ENCODE measurements at regions not wholly inside any gene's neighbourhood (a gene's known extent, or its start where the extent isn't known, plus 50 kb on each side); places are given as distances from the start of the nearest gene placed in this dataset.
A peak's percentile ranks its signal among the peaks of the same experiment; 100 is the strongest.
"Not testable (repeated sequence)": the region's sequence is repeated elsewhere in the genome, so short reads cannot be mapped to it uniquely, and the experiment has no call there.

DNA sequence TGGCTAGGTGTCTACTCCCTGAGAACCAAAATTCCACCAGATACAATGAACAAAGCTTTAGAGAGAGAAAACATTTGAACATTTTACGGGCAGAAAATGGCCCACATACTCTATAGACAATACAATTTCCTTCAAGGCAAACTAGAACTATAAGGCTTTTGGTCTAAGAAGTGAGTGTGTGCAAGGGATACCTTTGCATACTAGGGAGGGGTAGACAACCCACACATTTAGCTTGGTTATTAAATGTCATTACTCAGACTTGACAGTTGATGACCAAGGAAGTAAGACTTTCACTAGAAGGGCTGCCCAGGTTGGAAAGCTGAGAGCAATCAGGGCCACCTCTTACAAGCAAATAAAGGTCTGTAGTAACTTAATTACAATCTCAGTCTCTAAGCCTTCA, 64.0 kb upstream of the PLEKHM1 start:
- not testable (repeated sequence) for DNase-seq (ENCODE audit: low spot score); ATAC-seq

DNA sequence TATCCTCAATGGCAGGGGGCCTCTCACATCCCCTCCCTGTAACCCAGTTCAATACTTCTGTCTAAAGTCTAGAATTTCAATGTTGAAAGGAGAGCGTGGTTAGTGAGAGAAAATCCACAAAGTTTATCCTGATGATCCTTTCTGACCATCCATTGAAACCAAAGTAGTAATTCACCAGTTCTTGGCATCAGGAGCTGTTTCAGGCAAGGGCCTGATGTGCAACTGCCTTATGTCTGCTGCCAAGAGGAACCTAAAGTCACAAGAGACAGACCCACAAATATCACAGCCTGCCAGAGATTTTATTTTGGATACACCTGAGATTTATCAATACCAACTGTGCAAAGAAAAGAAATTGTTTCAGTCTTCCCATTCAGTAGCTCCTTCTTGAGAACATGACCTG, 68.3 kb upstream of the PLEKHM1 start:
- not testable (repeated sequence) for ATAC-seq; DNase-seq (ENCODE audit: low spot score)

DNA sequence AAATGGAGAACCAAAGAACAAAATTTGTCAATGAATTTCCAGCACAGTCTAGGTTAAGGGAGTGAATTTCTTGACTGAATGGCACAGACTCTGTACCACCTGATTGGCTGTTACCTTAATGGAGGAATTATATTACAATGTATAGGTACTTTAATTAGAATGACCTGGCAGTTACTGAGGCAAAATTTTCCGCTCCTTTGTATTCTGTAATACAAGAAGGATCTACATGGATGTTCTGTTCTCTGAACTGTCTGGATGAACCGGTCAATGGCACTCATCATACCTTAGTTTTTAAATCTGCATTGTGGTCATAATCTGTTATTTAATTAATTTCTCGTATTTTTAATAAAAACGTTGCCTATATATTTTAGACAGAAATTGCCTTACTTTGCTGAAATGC, 72.3 kb upstream of the PLEKHM1 start:
- not testable (repeated sequence) for DNase-seq (ENCODE audit: low spot score); ATAC-seq

DNA sequence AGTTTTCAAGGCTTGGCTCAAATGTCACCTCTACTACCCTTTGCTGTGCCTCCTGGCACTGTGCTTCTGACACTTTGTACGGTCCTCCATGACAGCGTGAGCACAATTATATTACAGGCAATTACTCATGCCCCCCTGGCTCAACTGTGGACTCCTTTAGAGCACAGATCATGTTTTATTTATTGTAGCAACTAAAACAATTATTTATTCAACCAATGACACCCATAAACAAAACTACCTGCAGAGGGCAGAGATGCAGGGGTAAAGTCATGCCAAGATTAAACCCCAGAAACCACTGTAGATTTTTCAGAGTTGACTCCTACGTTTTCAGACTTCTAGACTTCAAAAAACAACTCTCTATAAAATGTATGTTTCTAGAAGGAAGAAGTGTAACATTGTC, 72.8 kb upstream of the PLEKHM1 start:
- ATAC-seq; DNase-seq (ENCODE audit: low spot score): not testable (repeated sequence)

DNA sequence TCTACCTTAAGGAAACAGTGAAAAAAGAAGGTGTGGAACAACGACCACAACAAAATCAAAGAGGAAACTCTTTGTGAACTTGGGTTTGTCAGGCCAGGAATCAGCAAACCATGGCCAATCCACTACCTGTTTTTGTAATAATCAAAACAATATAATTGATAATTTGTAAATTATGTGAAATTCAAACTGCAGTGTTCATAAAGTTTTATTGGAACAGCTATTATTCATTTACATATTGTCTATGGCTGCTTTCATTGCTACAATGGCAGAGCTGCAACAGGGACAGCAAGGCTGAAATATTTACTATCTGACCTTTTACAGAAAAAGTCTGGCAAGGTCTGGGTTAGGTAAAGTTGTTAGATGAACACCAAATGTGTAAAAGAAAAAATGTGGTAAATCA, 77.8 kb upstream of the PLEKHM1 start:
- not testable (repeated sequence) for ATAC-seq; DNase-seq (ENCODE audit: low spot score)

DNA sequence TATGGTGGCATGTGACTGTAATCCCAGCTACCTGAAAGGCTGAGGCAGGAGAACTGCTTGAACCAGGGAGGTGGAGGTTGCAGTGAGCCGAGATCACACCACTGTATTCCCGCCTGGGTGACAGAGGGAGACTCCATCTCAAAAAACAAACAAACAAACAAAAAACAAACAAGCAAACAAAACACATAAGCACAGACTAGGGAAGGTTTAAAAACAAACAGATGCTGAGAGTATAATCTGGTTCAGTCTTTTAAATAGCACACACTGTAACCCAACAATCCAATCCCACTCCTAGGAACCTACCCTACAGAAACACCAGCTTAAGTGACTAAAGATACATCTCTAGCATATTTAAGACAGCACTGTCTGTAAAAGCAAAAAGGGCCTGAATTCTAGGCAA, 82.8 kb upstream of the PLEKHM1 start:
- DNase-seq (ENCODE audit: low spot score); ATAC-seq: not testable (repeated sequence)

DNA sequence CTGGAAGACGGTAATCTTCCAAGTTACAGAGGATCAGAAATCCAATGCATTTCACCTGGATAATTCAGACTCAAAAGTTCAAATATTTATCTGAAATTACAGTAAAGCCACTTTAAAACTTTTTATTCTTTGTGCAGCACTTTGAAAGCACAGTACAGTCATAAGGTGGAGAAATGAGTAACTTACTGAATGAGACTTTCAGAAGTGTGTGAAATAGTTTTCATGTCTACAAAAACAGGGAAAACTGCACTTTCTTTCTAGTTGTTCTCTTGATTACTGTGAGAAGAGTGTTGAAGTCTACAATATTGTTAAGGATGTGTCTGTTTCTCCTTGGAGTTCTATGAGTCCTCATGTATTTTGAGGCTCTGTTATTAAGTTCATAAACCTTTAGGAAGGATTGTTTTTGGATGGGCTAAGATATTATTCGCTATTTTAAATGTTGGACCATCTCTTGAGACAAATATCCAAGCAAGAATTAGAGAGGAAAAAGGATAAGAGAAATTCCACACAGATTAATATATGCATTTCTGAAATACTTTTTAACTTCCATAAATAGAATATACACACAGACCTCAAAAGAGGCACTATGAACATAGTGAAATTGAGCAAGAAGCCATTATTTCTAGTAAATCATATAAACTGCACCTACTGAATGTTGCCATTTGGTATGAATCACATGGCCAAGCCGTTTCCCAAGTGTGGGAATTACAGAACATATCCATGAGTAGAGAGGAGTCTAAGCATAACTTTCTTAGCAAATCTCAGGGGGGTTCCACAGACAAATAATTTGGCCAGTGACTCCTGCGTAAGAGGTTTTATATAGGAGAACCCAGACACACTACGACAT, 83.6 kb upstream of the PLEKHM1 start:
- DNase-seq (ENCODE audit: low spot score) (no peak), ATAC-seq (no peak)

DNA sequence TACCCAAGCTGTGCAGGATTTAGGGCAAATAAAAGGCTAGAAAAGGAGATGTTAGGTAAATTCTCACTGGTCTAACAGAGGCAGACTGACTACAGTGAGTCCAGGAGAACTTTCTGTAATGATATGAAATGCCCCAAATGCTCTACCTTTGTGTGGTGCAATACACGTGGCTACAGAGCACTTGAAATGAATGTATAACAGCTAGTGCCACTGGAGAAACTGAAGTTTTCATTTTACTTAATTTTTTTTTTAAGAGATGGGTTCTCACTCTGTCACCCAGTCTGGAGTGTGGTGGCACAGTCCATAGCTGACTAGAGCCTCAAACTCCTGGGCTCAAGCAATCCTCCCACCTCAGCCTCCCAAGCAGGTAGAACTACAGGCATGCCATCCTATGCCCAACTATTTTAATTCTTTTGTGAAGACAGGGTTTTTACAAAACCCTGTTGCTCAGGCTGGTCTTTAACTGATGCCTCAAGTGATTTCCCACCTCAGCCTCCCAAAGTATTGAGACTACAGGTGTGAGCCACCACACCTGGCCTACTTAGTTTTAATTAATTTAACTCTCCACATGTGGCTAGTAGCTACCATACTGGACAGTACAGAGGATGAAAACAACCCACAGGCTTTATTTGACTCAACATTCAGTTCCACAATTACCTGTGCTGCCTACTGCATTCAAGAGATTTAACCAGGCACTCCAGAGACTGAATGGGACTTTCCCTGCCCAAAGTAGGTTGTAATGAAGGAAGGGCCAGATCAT, 84.8 kb upstream of the PLEKHM1 start:
- DNase-seq (ENCODE audit: low spot score) (no peak), ATAC-seq (no peak)

DNA sequence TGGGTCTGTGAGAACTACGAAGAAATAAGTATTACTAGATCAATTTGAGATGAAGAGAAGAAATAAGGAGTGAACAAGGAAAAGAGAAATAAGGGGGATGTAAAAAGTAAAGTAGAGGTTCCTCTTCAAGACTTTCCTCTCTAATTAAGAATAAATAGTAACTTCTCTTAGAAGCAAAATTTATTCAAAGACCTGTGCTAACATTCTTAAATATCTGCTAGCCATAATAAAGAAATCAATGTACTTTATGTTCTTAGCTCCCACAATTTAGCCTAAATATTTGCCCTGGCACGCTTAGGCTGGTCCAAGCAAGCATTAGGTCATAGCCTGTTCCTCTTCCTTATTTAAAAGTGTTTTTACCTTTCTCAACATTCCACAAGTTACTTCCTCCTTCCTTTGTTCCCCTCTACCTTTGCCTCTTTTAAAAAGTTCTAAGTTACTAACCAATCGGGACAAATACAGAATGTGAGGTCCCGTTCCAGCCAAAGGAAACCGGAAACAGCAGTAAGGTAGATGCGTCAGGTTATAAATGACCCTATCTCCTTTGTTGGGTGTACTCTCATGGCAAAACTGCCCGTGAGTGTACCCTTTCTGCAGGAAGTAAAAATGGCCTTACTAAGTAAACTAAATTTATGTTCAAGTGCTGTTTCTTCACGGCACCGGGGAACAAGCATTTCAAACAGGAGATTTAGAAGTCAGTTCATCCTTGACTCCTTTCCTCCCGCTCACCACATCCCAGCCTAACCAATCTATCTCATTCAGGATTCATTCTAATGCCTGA, 86.2 kb upstream of the PLEKHM1 start:
- not testable (repeated sequence) for ATAC-seq; DNase-seq (ENCODE audit: low spot score)

DNA sequence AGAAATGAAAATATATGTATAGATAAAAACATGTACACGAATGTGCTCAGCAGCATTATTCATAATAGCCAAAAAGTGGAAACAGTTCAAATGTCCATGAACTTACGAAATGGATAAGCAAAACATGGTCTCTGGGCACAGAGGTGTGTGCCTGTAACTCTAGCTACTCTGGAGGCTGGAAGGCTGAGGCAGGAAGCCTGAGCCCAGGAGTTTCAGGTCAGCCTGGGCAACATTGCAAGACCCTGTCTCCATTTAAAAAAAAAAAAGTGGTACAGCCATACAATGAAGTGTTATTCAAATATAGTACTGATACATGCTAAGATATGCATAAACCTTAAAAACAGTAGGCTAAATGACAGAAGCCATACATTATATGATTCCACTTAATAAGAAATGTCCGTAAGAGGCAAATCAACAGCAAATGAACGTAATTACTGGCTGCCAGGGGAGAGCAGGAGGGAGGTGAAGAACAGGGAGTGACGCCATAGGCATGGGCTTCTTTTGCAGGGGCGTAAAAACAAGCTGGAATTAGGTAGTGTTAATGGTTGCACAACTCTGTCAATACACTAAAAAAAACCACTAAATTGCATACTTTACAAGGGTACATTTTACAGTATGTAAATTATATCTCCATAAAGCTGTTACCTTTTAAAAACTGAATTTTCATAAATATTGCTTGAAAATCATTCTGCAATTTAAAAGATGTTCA, 87.2 kb upstream of the PLEKHM1 start:
- DNase-seq (ENCODE audit: low spot score) (no peak), ATAC-seq (no peak)

DNA sequence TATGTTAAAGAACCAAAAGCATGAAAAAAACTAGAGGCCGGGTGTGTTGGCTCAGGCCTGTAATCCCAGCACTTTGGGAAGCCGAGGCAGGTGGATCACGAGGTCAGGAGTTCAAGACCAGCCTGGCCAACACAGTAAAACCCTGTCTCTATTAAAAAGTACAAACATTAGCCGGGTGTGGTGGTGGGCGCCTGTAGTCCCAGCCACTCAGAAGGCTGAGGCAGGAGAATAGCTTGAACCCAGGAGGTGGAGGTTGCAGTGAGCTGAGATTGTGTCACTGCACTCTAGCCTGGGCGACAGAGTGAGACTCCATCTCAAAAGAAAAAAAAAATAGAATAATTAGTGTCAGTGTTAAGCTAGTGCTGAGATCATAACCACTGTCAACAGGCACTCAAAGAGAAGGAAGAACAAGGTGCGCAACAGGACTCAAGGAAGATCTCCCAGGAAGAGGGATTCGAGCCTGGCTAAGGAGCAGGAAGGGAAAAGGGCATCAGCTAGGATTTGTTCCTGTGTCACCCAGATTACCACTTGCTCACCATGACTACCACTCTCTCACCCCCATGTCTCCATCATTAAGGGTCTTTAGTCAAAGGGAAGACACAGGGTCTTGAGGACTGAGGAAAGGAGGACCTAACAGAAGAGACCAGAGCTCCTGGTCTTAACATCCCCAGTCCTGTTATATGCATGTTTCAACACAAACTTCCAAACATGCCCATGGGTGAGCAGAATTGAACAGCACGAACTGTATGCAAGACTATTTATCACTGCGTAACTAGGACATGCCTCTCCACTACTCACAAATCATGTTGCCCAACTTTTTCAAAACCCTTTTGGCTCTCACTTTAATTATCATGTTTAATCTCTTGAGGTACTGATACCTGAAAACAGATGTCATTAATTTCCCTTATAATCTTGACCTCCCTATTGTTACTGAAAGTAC, 88.3 kb upstream of the PLEKHM1 start:
- DNase-seq (ENCODE audit: low spot score) (no peak), ATAC-seq (no peak)

DNA sequence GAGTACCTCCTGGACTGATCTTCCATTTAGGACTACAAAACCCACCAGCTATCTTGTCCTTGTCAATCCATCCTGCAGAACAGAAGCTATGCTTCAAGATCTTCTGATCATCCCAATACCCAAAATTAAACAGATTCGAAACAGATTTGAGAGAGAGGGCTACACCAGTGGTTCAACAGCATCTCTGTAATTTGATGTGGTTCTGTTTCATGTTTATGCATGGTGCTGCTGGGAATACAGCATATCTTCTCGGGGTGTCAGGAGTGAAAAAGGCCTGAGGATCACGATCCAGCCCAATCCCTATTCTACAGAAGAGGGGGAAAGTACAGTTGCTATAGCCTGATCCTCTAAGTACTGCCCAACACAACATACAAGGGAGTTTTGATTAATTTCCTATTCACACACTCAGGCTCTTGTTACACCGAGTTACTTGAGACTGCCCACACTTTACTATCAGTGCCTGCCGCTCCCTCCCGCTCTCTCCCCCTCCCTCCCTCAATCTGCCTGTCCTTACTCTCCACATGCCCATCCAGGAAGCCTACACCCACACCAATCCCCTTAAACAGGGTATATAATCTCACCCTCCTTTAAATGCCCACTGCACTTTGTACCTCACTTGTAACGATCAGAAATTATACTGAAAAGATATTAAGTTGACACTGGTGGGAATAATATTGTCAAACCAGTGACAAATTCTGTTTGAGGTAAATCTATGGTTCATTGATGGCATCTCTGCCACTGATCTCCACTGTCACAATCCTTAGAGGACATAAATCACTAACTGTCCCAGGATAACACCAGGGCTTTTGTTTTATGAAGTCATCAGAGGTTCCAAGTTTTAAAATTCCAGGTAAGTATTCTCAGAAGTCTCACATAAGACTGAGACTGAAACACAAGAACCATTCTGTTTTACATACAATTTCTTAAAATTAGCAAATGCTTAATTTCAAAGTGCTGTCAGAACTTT, 89.3 kb upstream of the PLEKHM1 start:
- ATAC-seq (no peak), DNase-seq (ENCODE audit: low spot score) (no peak)

DNA sequence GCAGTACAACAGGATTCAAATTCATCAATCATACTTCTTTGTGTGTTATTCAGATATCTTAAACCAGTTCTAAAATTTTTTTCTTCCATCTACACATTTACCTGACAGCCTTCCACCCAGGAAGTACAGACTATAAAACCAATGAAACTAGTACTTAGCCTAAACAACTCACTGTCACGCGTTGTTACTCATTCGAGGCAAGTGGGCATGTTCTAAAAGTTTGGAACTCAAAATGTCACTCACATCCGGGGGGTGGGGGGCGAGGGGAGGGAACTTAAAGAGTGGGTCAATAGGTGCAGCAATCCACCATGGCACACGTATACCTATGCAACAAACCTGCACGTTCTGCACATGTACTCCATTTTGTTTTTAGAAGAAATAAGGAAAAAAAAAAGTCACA, 90.4 kb upstream of the PLEKHM1 start:
- DNase-seq (ENCODE audit: low spot score) = no peak

DNA sequence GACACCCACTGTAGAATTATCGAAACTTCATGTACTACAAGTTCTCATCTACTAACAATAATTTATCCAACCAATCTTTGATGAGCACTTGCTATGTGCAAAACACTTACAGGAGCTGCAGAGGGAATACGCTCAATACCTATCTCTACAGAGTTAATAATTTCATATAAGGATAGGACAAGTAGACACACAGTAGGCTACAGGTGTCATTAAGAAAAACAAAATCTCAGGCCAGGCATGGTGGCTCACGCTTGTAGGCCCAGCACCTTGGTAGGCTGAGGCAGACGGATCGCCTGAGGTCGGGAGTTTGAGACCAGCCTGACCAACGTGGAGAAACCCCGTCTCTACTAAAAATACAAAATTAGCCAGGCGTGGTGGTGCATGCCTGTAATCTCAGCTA, 91.3 kb upstream of the PLEKHM1 start:
- DNase-seq (ENCODE audit: low spot score) = no peak
- ATAC-seq = no peak

More for the DNA sequence above, 90.4 kb upstream of the PLEKHM1 start:
- ATAC-seq = no peak

DNA sequence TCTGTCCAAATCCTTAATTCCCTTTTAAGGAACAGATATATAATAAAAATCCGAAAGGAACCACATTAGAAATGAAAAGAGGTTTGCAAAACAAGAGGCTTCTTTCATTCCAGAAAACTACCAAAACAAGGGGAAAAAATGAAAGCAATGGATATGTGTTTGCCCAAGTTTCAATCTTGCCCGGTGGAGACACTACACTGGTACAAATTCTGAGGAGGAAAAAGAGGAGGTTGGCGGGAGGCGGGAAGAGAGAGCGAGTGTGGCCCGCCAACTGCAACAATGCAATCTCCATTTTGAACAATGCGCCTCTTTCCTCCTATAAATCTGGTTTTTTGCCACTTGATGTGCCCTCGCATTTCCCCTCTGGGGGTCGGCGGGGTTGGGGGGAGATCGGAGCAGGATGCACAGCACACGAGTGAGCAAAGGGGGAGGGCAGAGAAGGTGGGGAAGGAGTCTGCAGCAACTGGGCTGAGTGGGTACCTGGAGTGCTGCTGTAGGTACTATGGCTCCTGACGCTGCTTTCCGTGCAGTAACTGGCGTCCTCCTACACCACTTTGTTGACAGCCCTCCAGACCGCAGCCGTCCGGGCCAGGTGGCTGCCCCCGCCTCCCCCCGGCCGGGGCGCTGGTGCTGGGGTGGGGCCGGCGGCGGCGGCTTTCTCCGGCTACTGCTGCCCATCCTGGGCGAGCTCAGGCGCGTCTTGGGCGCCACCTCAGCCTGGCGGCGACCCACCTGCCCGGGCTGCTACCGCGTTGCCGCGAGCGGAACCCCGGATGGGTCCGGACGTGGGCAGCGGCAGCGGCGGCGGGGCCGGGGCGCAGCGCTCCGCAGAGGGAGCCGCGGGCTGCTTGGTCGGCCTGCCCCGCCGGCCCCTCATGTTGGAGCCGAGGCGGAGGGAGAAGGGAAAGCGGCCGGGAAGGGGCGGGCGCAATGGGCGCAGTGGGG, 93.8 kb upstream of the PLEKHM1 start:
- peak; percentile 52 for DNase-seq (ENCODE audit: low spot score)
- peak; percentile 19 for ATAC-seq

DNA sequence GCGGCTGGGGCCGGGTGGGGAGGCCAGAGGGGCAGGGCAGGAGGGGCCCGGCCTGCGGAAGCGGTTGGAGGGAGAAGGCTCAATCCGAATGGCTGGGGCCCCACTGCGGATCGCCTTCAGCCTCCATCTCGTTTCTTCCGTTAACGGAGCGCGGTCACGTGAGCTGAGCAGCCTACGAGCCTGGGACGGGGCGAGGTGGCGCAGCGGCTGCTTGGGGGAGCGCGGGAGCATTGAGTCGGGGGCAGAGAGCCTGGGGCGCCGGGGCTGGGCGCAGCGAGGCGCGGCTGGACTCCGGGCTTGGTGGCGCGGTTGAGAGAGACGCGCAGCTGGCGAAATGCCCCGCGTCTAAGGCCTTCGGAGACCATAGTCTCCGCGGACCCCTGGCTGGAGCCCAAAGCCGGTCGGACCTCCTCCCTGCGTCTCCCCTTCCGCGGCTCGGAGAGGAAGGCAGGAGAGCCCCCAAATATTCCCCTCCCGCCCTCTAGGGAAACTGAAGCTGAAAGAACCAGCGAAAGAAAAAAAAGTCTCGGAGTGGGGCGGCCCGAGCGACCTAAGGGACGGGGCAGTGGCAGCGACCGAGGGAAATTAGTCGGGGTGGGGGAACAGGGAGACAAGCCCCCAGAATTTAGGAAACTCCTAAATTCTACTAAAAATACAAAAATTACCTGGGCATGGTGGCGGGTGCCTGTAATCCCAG, 94.7 kb upstream of the PLEKHM1 start:
- ATAC-seq (peak; percentile 57), DNase-seq (ENCODE audit: low spot score) (peak; percentile 67)
